RWPE1 (cell line): ENCODE measurements at regions not wholly inside any gene's neighbourhood (a gene's known extent, or its start where the extent isn't known, plus 50 kb on each side); places are given as distances from the start of the nearest gene placed in this dataset.

Experiments
- CTCF ChIA-PET: fragments of 350-600 bp; sonication (Branson Sonifier 250); formaldehyde crosslinking; extraction: SDS; loops from one replicate; lab custom pipeline; 2021; lab: Yijun Ruan, JAX
- POLR2A ChIA-PET: fragments of 400-600 bp; formaldehyde crosslinking; extraction: SDS; loops from one replicate; lab custom pipeline; 2020; ENCODE audit warnings: antibody characterized with exemption; ENCODE audit not compliant: low non-redundant PET; lab: Yijun Ruan, JAX
- DNase-seq: peaks from one replicate; pipeline ENCODE4 v3.0.0; 2012; ENCODE audit warnings: low spot score
- H3K27ac ChIP-seq: fragments of 450-650 bp; 2 replicates; pipeline ENCODE4 v1.5.1; 2017
- TF ChIP-seq, protein P1 (sequence below): fragments of 450-650 bp; conservative IDR thresholded peaks from 2 replicates; pipeline ENCODE4 v1.5.1; 2017; ENCODE audit warnings: low read depth, mild to moderate bottlenecking

DNA sequence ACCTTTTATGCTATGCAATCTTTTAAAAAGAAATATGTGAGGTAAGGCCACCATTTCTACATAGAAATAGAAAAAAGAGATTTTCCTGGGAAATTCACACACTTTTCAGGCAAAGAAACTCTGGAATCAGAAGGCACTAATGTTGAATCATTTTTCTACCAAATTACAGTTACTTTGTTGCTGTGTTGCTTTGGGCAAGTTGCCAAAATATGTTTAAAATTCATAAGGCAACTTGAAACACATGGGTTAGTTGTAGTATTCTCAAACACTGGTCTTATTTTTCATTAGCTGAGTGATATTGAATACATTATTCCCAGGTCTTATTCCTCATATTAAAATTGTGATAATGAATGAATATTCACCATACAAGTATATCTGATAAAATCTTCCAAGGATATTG is 195.0 kb upstream of the SLITRK1 start:
- TF ChIP-seq, protein P1, sequence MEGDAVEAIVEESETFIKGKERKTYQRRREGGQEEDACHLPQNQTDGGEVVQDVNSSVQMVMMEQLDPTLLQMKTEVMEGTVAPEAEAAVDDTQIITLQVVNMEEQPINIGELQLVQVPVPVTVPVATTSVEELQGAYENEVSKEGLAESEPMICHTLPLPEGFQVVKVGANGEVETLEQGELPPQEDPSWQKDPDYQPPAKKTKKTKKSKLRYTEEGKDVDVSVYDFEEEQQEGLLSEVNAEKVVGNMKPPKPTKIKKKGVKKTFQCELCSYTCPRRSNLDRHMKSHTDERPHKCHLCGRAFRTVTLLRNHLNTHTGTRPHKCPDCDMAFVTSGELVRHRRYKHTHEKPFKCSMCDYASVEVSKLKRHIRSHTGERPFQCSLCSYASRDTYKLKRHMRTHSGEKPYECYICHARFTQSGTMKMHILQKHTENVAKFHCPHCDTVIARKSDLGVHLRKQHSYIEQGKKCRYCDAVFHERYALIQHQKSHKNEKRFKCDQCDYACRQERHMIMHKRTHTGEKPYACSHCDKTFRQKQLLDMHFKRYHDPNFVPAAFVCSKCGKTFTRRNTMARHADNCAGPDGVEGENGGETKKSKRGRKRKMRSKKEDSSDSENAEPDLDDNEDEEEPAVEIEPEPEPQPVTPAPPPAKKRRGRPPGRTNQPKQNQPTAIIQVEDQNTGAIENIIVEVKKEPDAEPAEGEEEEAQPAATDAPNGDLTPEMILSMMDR: no peak
- no peak for DNase-seq
- POLR2A ChIA-PET: no interaction called here
- no peak overlapping the region for H3K27ac ChIP-seq
- CTCF ChIA-PET: interaction anchor here (0.7 kb wide), 1 partner anchor 755 kb away, joined by 4 read pairs; no protein-coding TSS in a partner anchor

GRCh38 chr13:84076280-84076679 is 194.0 kb upstream of the SLITRK1 start:
- DNase-seq: no peak
- TF ChIP-seq, protein P1: no peak
- ChIA-PET POLR2A (no interaction called here), CTCF (no interaction called here)
- H3K27ac ChIP-seq: no peak overlapping the region

GRCh38 chr13:84050536-84050935 is 168.3 kb upstream of the SLITRK1 start:
- CTCF ChIA-PET: no interaction called here
- no peak overlapping the region for H3K27ac ChIP-seq
- DNase-seq: no peak
- TF ChIP-seq, protein P1: no peak
- POLR2A ChIA-PET: no interaction called here

GRCh38 chr13:84049443-84050219 is 167.4 kb upstream of the SLITRK1 start:
- TF ChIP-seq, protein P1: no peak
- DNase-seq: no peak
- H3K27ac ChIP-seq: no peak overlapping the region
- ChIA-PET CTCF (no interaction called here), POLR2A (no interaction called here)

DNA sequence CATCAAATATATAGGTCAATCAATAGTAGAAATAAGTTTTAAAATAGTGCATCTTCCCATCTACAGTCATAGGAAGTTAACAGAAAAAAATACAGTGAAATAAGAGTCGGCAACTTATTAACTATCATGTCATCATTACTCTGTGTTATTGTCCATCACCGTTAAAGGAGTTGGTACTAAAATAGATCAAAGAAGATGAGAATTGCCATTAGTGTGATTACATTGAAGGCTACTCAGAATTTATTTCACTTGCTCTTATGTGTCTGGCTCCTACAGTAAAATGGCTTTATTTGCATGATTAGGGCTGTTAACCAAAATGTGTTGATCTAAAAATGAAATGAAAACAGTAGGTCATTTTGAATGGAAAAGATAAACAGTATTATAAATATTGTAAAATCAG is 162.5 kb upstream of the SLITRK1 start:
- no peak overlapping the region for H3K27ac ChIP-seq
- ChIA-PET CTCF (interaction anchor here (0.6 kb wide), 1 partner anchor 801 kb away, joined by 3 read pairs; no protein-coding TSS in a partner anchor), POLR2A (no interaction called here)
- DNase-seq: no peak
- TF ChIP-seq, protein P1: no peak

GRCh38 chr13:84038001-84038400 is 155.7 kb upstream of the SLITRK1 start:
- DNase-seq: no peak
- ChIA-PET CTCF (no interaction called here), POLR2A (no interaction called here)
- TF ChIP-seq, protein P1: no peak
- no peak overlapping the region for H3K27ac ChIP-seq
